NB4 (cell line): ENCODE measurements at regions not wholly inside any gene's neighbourhood (a gene's known extent, or its start where the extent isn't known, plus 50 kb on each side); places are given as distances from the start of the nearest gene placed in this dataset.

Experiments used
- CTCF ChIP-seq: IDR thresholded peaks from one replicate; pipeline ENCODE4 v1.5.1; 2012; ENCODE audit warnings: low read depth, low read length
- MYC ChIP-seq: IDR thresholded peaks from 2 replicates; pipeline ENCODE4 v1.6.1; 2011; ENCODE audit warnings: low read depth, low read length
- POLR2A ChIP-seq: IDR thresholded peaks from 2 replicates; pipeline ENCODE4 v1.6.1; 2011; ENCODE audit warnings: mild to moderate bottlenecking; ENCODE audit not compliant: insufficient read length; ENCODE audit errors: extremely low read depth

DNA sequence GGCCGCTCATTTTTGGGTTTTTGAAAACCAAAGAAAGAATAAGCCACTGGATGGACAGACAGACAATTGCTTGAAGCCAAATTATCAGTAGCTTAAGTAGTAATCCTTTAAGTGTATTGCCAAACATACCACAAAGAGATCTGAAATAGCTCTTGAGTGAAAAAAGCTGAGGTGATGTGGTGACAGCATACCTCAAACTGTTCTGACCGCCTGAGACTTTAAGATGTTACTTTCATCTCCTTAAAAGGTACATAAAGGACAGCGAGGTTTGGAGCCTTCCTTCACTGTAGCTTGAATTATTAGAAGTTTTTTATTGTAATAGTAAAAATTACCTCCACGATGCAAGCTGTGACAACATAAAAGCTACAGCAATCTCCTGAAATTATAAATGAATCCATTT is 271.5 kb upstream of the FAM241A start:
- no peak for TF ChIP-seq CTCF
- TF ChIP-seq POLR2A = no peak
- no peak for TF ChIP-seq MYC
